Breast epithelium (tissue), 3 donors: ENCODE measurements at regions not wholly inside any gene's neighbourhood (a gene's known extent, or its start where the extent isn't known, plus 50 kb on each side); places are given as distances from the start of the nearest gene placed in this dataset.

ENCODE experiments used
- POLR2A ChIP-seq: fragments of 450-650 bp; IDR thresholded peaks from one replicate; pipeline ENCODE4 v1.6.1; 2016; ENCODE audit warnings: antibody characterized with exemption, mild to moderate bottlenecking, moderate library complexity
- POLR2AphosphoS5 ChIP-seq, 3 donors: sonication (generic); formaldehyde crosslinking; IDR thresholded peaks; one replicate each; pipeline ENCODE4 v1.6.1; 2017; ENCODE audit warnings: antibody characterized with exemption in 3 of 3
- TF ChIP-seq, protein P1 (sequence below), 3 donors: fragments of 450-650 bp; IDR thresholded peaks; one replicate each; pipeline ENCODE4 v1.5.1; 2016 to 2017; ENCODE audit warnings: antibody characterized with exemption in 3 of 3, mild to moderate bottlenecking in 3 of 3, moderate library complexity in 3 of 3

DNA sequence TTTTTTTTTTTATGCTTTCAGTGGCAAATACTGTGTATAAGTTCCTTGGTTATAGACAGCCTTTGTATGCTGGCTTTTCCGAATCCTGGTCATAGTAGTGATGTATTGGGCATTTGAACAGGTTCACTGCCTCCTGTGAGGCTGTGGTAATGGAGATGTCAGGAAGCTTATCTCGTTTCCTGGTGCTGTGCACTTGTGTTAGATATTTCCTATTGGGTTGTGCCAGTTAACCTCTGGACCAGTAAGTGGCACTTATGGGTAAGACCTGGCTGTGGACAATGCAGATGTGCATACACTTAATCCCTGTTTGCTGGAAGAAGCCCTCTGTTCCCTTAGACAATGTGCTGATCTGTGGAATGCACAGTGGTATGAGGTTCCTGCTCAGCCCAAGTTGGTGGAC, 135.4 kb upstream of the KITLG start:
- no peak for TF ChIP-seq POLR2A
- TF ChIP-seq, protein P1, sequence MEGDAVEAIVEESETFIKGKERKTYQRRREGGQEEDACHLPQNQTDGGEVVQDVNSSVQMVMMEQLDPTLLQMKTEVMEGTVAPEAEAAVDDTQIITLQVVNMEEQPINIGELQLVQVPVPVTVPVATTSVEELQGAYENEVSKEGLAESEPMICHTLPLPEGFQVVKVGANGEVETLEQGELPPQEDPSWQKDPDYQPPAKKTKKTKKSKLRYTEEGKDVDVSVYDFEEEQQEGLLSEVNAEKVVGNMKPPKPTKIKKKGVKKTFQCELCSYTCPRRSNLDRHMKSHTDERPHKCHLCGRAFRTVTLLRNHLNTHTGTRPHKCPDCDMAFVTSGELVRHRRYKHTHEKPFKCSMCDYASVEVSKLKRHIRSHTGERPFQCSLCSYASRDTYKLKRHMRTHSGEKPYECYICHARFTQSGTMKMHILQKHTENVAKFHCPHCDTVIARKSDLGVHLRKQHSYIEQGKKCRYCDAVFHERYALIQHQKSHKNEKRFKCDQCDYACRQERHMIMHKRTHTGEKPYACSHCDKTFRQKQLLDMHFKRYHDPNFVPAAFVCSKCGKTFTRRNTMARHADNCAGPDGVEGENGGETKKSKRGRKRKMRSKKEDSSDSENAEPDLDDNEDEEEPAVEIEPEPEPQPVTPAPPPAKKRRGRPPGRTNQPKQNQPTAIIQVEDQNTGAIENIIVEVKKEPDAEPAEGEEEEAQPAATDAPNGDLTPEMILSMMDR (IDR thresholded peaks at IDR 0.05): no peak
- no peak for TF ChIP-seq POLR2AphosphoS5 (IDR thresholded peaks at IDR 0.05)
